Astrocyte (in vitro differentiated cells and primary cell): ENCODE measurements at regions not wholly inside any gene's neighbourhood (a gene's known extent, or its start where the extent isn't known, plus 50 kb on each side); places are given as distances from the start of the nearest gene placed in this dataset.
"Not testable (repeated sequence)": the region's sequence is repeated elsewhere in the genome, so short reads cannot be mapped to it uniquely, and the experiment has no call there.

Experiments
- DNase-seq: peaks from one replicate; pipeline ENCODE4 v3.0.0-alpha.2; 2010; ENCODE audit warnings: low read depth
- FAIRE-seq: peaks from 2 replicates; lab custom pipeline; 2011; peaks lifted over from hg19 to GRCh38; lab: Jason Lieb, UNC
- H2AFZ ChIP-seq: 2 replicates; pipeline ENCODE4 v1.6.0; 2012; ENCODE audit warnings: low read depth, low read length, inconsistent platforms
- H3K27ac ChIP-seq: 2 replicates; pipeline ENCODE4 v1.5.1; 2011; ENCODE audit warnings: low read depth, low read length, inconsistent platforms
- H3K27me3 ChIP-seq: 2 replicates; pipeline ENCODE4 v1.6.0; 2011; ENCODE audit warnings: low read length, inconsistent platforms; ENCODE audit not compliant: insufficient read depth
- H3K36me3 ChIP-seq: 2 replicates; pipeline ENCODE4 v1.5.1; 2011; ENCODE audit warnings: low read length, inconsistent platforms; ENCODE audit not compliant: insufficient read depth
- H3K4me1 ChIP-seq: 2 replicates; pipeline ENCODE4 v1.5.1; 2011; ENCODE audit warnings: low read length, inconsistent platforms; ENCODE audit not compliant: insufficient read depth
- H3K4me2 ChIP-seq: 2 replicates; pipeline ENCODE4 v1.6.0; 2012; ENCODE audit warnings: low read length, inconsistent platforms
- H3K4me3 ChIP-seq: 2 replicates; pipeline ENCODE4 v1.5.1; 2011; ENCODE audit warnings: low read depth, mild to moderate bottlenecking, low read length, inconsistent platforms; ENCODE audit not compliant: insufficient read depth
- H3K79me2 ChIP-seq: 2 replicates; pipeline ENCODE4 v1.6.0; 2012; ENCODE audit warnings: mild to moderate bottlenecking, low read length, inconsistent platforms; ENCODE audit not compliant: insufficient read depth
- H3K9ac ChIP-seq: 2 replicates; pipeline ENCODE4 v1.6.0; 2012; ENCODE audit warnings: mild to moderate bottlenecking, low read length, inconsistent platforms
- H3K9me3 ChIP-seq: 2 replicates; pipeline ENCODE4 v1.5.1; 2012; ENCODE audit warnings: low read depth, mild to moderate bottlenecking, low read length, inconsistent platforms; ENCODE audit not compliant: insufficient read depth
- H4K20me1 ChIP-seq: 2 replicates; pipeline ENCODE4 v1.6.0; 2012; ENCODE audit warnings: low read length, inconsistent platforms; ENCODE audit not compliant: insufficient read depth
- H3K27ac Mint-ChIP-seq: one replicate; pipeline ENCODE4 v1.8.0; 2021; ENCODE audit warnings: mild to moderate bottlenecking, mixed read lengths; ENCODE audit not compliant: unreplicated experiment
- H3K27me3 Mint-ChIP-seq: one replicate; pipeline ENCODE4 v1.8.0; 2021; ENCODE audit warnings: low read depth, mixed read lengths; ENCODE audit not compliant: unreplicated experiment
- H3K36me3 Mint-ChIP-seq: one replicate; pipeline ENCODE4 v1.8.0; 2021; ENCODE audit warnings: low read depth, mixed read lengths; ENCODE audit not compliant: unreplicated experiment
- H3K4me1 Mint-ChIP-seq: one replicate; pipeline ENCODE4 v1.8.0; 2021; ENCODE audit warnings: low read depth, mixed read lengths; ENCODE audit not compliant: unreplicated experiment
- H3K4me3 Mint-ChIP-seq: one replicate; pipeline ENCODE4 v1.8.0; 2021; ENCODE audit warnings: mild to moderate bottlenecking, moderate library complexity, mixed read lengths; ENCODE audit not compliant: unreplicated experiment
- H3K9me3 Mint-ChIP-seq: one replicate; pipeline ENCODE4 v1.8.0; 2021; ENCODE audit warnings: mild to moderate bottlenecking, mixed read lengths; ENCODE audit not compliant: unreplicated experiment
- CTCF ChIP-seq: IDR thresholded peaks from 2 replicates; pipeline ENCODE4 v1.5.1; 2011; ENCODE audit warnings: low read depth, mild to moderate bottlenecking, inconsistent platforms, low read length, moderate library complexity; ENCODE audit not compliant: insufficient read depth
- EZH2 ChIP-seq: IDR thresholded peaks from 2 replicates; pipeline ENCODE4 v1.6.1; 2012; ENCODE audit warnings: mild to moderate bottlenecking, low read length, inconsistent platforms; ENCODE audit not compliant: insufficient read depth

- not testable (repeated sequence) for H3K36me3 Mint-ChIP-seq, H3K4me1 ChIP-seq, DNase-seq, H3K27me3 ChIP-seq, H3K9me3 ChIP-seq, H3K4me1 Mint-ChIP-seq, H3K9ac ChIP-seq, FAIRE-seq, H3K27ac Mint-ChIP-seq, H3K9me3 Mint-ChIP-seq, H2AFZ ChIP-seq, H3K79me2 ChIP-seq, H3K4me3 ChIP-seq, H3K4me2 ChIP-seq, H3K36me3 ChIP-seq, H3K27ac ChIP-seq, H4K20me1 ChIP-seq, H3K4me3 Mint-ChIP-seq
- peaks cover 28% of the 10 kb centered on the region for H3K27me3 Mint-ChIP-seq
Observed at GRCh38 chr17:31770501-31770900, 88.5 kb downstream of the COPRS start.

GRCh38 chr17:31761836-31762510, 97.1 kb downstream of the COPRS start:
- not testable (repeated sequence) for H3K4me1 Mint-ChIP-seq, H3K4me3 Mint-ChIP-seq, H3K4me1 ChIP-seq, DNase-seq, H3K9me3 Mint-ChIP-seq, H3K9ac ChIP-seq, H2AFZ ChIP-seq, H3K27ac ChIP-seq, H3K27ac Mint-ChIP-seq, H3K4me2 ChIP-seq, H3K27me3 ChIP-seq, H3K9me3 ChIP-seq, FAIRE-seq, H3K36me3 ChIP-seq, H3K4me3 ChIP-seq, H3K79me2 ChIP-seq, H4K20me1 ChIP-seq, H3K36me3 Mint-ChIP-seq
- H3K27me3 Mint-ChIP-seq = peaks cover 14% of the 10 kb centered on the region

GRCh38 chr17:31758646-31759045, 100.4 kb downstream of the COPRS start:
- no peak for TF ChIP-seq CTCF
- TF ChIP-seq EZH2 = no peak
- no peaks in the 10 kb centered on the region for H3K79me2 ChIP-seq
- Mint-ChIP-seq H3K36me3 (peaks cover 2% of the 10 kb centered on the region), H3K27ac (no peak overlapping the region), H3K27me3 (peaks cover 4% of the 10 kb centered on the region), H3K4me3 (no peak overlapping the region), H3K4me1 (peaks cover 2% of the 10 kb centered on the region), H3K9me3 (peaks cover 2% of the 10 kb centered on the region)
- H2AFZ ChIP-seq = no peak overlapping the region
- no peaks in the 10 kb centered on the region for H3K9me3 ChIP-seq
- H3K36me3 ChIP-seq = no peaks in the 10 kb centered on the region
- H3K4me2 ChIP-seq = no peak overlapping the region
- FAIRE-seq (no peak), DNase-seq (peak; percentile 45)
- H3K27me3 ChIP-seq = no peaks in the 10 kb centered on the region
- H3K9ac ChIP-seq = no peak overlapping the region
- peaks cover 7% of the 10 kb centered on the region for H3K4me1 ChIP-seq
- no peaks in the 10 kb centered on the region for H4K20me1 ChIP-seq
- no peak overlapping the region for H3K4me3 ChIP-seq
- no peak overlapping the region for H3K27ac ChIP-seq
